ENCODE measurements at regions not wholly inside any gene's neighbourhood (a gene's known extent, or its start where the extent isn't known, plus 50 kb on each side); places are given as distances from the start of the nearest gene placed in this dataset.
"Not testable (repeated sequence)": the region's sequence is repeated elsewhere in the genome, so short reads cannot be mapped to it uniquely, and the experiment has no call there.

GRCh38 chr5:153939101-153939500, 99.6 kb downstream of the FAM114A2 start:
- no peak for DNase-seq

GRCh38 chr5:153938191-153938842, 100.4 kb downstream of the FAM114A2 start:
- DNase-seq, result no peak

- DNase-seq, result no peak
These were observed 101.0 kb downstream of the FAM114A2 start for GRCh38 chr5:153937661-153938060.

- not testable (repeated sequence) for DNase-seq
These were observed 103.6 kb downstream of the FAM114A2 start for GRCh38 chr5:153935151-153935550.

GRCh38 chr5:153926201-153926600, 112.5 kb downstream of the FAM114A2 start:
- DNase-seq, result no peak

DNA sequence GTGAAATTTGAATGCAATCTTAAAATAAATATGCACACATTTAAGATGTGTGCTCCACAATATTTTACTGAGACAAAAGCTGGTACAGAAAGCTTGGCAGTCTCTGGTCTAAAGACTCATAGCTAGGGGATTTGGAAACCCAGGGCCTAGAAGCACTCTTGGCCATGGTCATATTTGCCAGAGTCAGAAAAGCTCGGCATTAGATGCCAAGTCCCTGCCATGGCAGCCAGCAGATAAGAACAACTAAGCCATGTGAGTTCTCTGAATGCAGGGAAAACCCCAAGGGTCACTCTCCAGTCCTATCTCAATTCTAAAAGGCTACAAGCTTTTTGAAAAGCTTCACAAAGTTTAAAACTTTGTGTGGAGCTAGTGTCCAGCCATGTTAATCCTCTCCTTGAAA, 119.5 kb downstream of the FAM114A2 start:
- no peak for DNase-seq

DNA sequence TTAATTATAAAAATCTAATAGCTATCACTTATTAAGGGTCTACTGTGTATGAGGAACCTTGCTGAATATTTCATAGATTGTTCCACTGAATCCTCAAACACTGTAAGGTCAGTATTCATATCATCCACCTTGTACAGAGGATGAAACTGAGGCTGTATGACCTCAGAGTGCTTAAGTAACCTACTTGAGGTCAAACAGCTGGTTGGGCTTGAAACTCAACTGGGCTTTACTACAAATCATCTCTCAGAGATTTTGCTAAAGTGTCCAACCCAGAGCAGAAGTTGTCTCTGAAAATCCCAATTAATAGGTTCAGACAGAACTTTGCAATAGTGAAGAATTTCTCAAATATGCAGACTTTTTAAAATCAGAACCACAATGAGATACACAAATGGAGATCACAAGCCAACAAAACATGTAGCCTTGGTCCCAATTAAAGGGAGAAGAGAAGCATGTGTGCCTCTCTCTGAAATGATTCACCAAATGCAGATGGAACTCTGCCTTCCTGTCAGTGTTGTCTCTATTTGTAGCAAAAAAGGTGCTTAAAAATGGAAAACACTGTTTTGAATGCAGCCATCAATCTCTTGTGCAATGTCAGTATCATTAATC, 131.4 kb downstream of the FAM114A2 start:
- no peak for DNase-seq

DNA sequence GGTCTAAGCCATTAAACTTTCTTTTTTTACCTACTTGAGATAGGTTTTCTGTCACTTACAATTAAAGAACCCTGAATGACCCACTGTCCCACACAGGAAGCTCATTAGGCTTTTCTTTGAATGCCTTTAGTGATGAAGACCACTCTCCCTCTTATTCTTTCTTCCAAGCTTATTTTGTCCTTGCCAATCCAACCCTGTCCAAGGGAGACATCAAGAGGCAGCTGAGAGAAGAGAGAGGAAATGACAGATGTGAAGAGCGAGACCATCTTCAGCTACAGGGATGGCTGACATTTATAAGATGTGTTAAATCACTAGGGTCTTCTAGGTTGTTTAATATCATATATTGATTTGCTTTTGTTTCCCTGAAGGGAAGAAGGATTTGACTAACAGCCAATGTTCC, 133.5 kb downstream of the FAM114A2 start:
- DNase-seq, result no peak

DNA sequence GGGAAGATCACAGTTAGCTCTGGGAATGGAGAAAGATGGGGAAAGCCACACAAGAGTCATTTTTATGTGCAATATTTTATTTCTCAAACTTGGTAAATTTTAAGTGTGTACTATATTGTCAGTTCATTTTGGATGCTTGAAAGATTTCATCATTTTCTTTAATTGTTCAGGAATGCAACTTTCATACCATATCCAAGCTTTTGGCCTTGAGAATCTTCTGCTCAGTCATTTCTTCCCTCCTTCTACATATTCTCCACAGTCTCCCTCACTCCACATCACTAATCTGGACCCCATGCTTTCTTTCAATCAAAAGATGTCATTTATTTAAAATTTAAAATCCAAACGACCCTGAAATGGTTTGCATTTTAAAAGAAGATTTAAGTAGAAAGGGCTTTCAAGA, 135.4 kb downstream of the FAM114A2 start:
- DNase-seq, result no peak

DNA sequence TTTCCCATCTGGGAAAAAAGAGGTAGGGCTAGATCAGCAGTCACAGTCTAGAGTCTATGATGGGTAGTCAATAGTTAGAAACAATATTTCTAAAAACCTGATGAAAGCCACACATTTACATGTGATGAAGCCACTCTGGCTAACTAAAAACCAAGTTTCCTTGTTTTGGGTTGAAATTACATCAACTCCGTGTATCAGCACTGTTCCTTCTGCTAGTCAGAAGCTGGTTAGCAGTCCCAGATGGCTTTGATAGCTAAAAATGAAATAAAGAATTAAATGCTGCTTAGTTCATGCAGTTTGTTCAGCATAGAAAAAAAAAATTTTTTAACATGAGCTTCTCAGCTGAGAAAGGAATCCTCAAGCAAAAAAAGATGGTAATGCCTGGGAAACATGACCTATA, 136.7 kb downstream of the FAM114A2 start:
- no peak for DNase-seq

GRCh38 chr5:153901449-153901848, 137.3 kb downstream of the FAM114A2 start:
- DNase-seq, result no peak

DNA sequence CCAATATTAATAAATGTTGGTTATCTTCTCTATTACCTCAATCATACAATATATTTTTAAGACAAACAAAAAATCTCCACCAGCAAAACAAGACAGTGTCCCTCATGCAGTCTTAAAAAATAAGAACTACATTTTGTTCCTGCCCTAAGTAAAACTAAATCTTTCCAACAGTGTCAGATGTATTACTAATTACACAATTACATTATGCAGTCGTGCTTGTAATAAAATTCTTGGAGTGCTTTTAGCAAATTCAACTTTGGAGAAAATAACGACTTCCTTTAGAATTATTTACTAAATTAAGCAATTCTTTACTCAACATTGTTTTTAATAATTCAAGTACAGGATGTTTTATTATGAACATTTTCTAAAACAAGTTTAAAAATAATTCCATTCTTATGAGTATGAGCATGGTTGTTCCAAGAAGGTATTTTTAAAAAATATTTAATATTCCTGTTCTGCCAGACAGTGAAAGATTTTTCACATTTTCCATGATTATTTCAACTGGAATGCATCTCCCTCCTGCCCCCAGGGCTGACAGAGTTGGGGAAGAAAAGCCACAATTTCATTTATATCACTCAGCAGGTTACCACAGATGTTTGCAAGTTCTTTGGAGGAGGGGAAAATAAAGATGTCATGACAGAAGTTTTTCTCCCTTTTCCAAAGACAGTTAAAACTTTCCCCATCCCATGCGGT, 137.9 kb downstream of the FAM114A2 start:
- DNase-seq, result no peak

DNA sequence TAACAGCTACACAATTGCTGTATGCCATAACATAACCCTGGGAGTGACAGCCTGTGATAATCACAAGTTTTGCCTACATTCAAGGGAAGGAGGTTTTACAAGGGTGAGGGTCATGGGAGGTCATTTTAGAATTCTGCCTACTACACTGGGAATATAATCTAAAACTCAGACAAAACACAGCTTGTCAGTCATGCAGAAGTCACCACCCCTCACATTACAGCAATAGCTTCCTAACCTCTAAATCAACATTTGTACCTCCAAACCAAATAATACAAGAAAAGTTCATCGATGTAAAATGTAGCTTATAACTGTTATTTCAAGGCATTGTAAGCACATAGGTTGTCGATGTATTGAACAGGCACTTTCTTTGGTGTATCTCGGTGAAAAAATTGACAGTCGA, 139.0 kb downstream of the FAM114A2 start:
- no peak for DNase-seq

DNA sequence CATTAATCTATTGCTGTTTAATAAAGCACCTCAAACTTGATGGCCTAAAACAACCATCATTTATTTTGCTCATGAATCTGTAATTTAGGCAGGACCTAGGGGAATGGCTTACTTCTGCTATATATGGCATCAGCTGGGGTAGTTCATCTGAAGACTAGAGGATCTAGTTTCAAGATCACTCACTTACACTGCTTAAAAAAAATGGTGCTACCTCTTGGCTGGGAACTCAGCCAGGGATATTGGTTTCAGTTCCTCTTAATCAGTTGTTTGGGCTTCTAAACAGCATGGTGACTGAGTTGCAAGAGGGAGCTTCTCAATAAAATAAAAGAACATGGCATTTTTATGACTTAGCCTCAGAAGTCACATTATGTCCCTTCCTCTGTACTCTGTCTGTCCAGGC, 142.0 kb downstream of the FAM114A2 start:
- DNase-seq, result peak; percentile 62

GRCh38 chr5:153896117-153896516, 142.6 kb downstream of the FAM114A2 start:
- DNase-seq, result no peak

DNA sequence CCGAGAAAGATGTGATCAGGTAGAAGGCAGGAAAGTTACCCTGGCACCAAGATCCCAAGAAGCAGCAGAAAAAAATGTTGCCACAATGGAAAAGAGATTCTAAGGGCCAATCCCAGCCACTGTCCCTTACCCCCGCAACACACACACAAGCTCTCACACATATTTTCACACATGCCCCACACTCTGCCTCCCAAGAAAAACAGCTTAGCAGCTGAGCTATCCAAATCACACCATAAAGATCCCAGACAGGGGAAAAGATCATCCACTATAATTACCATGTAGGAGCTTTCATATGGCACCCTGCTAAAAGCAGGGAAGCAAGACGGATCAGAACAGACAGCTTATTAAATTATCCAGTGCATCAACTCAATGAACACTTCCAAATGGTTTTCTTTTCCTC, 143.4 kb downstream of the FAM114A2 start:
- no peak for DNase-seq

- DNase-seq, result no peak
These were observed 144.9 kb downstream of the FAM114A2 start for GRCh38 chr5:153893817-153894216.

- no peak for DNase-seq
These were observed 147.3 kb downstream of the FAM114A2 start for GRCh38 chr5:153891394-153891793.

- DNase-seq, result no peak
These were observed 149.9 kb downstream of the FAM114A2 start for GRCh38 chr5:153888781-153889180.

- no peak for DNase-seq
These were observed 153.6 kb downstream of the FAM114A2 start for GRCh38 chr5:153885141-153885540.

DNA sequence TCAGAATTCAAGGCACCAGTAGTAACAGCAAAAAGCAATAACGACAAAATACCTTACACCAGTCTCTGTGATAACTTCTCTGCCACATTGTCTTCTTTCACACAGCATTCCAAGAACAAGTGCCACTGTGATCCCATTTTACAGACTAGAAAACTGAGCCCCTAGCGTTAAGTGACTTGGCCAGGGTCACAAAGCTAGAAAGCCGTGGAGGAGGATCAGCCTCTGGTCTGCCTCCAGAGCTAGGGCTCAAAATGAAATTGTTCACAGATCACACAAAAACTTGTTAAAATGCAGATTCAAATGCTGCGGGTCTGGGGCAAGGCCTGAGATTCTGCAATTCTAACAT, 154.1 kb downstream of the FAM114A2 start:
- DNase-seq, result no peak

GRCh38 chr5:153883854-153884611, 154.7 kb downstream of the FAM114A2 start:
- DNase-seq, result no peak

GRCh38 chr5:153881687-153882086, 157.0 kb downstream of the FAM114A2 start:
- no peak for DNase-seq

DNA sequence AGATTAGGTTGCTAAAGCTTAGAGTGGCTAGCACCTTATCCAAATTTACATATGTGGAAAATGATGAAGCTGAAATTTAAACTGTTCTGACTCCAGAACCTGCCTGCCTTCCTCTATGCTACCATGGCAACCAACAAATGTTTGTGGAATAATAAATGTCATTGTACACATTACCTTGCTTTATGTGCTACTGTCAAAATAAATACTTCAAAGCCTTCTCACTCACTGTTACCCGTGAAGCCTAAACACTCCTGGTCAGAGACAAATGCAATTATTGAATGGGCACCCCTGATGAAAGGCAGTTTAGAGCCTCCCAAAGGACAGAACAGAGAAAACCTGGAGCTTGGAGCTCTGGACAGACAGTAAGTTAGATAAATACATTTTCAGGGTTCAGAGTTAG, 158.6 kb downstream of the FAM114A2 start:
- peak; percentile 84 for DNase-seq

Measured in NCI-H2029 treated with DMSO at 0.1 percent for 48 hours (cell line).